CD14-positive monocyte (primary cell): ENCODE measurements at regions not wholly inside any gene's neighbourhood (a gene's known extent, or its start where the extent isn't known, plus 50 kb on each side); places are given as distances from the start of the nearest gene placed in this dataset.

ENCODE experiments used
- DNase-seq, 3 donors: peaks; one replicate each; pipeline ENCODE4 v3.0.0-alpha.2; 2011 to 2022
- H2AFZ ChIP-seq: 2 replicates; pipeline ENCODE4 v1.6.0; 2012; ENCODE audit warnings: mild to moderate bottlenecking, low read depth, low read length, inconsistent platforms; ENCODE audit not compliant: insufficient read depth, poor library complexity, severe bottlenecking
- H3K27ac ChIP-seq, 2 donors: 1 replicate in 1 of 2; 2 replicates in 1 of 2; pipeline ENCODE4 v1.5.1; 2012 to 2013; ENCODE audit warnings: low read length in 2 of 2, control low read depth in 1 of 2, inconsistent platforms in 1 of 2, low read depth in 1 of 2, mild to moderate bottlenecking in 1 of 2
- H3K27me3 ChIP-seq, 2 donors: one replicate each; pipeline versions ENCODE4 v1.6.0 to v1.6.1; 2011 to 2013; ENCODE audit warnings: low read length in 2 of 2; ENCODE audit not compliant: control insufficient read depth in 2 of 2, insufficient read depth in 2 of 2
- H3K36me3 ChIP-seq, 2 donors: replicated peaks in 1 of 2; 1 replicate in 1 of 2; 2 replicates in 1 of 2; pipeline versions ENCODE4 v1.5.1 to v1.6.1; 2012 to 2013; ENCODE audit warnings: low read length in 2 of 2, control low read depth in 1 of 2, inconsistent platforms in 1 of 2, mild to moderate bottlenecking in 1 of 2; ENCODE audit not compliant: insufficient read depth in 2 of 2, control insufficient read depth in 1 of 2
- H3K4me1 ChIP-seq, 2 donors: 1 replicate in 1 of 2; 2 replicates in 1 of 2; pipeline versions ENCODE4 v1.5.1 to v1.6.1; 2012 to 2013; ENCODE audit warnings: low read length in 2 of 2, control low read depth in 1 of 2, inconsistent platforms in 1 of 2, mild to moderate bottlenecking in 1 of 2, moderate library complexity in 1 of 2; ENCODE audit not compliant: insufficient read depth in 2 of 2, control insufficient read depth in 1 of 2
- H3K4me2 ChIP-seq: replicated peaks from 2 replicates; pipeline ENCODE3; 2012; ENCODE audit warnings: low read length, moderate library complexity, mild to moderate bottlenecking; ENCODE audit not compliant: poor library complexity, severe bottlenecking; ENCODE audit errors: extremely low read depth
- H3K4me3 ChIP-seq, 3 experiments: fragments of 200-600 bp in 1 of 3; sonication (generic) in 1 of 3; replicated peaks in 1 of 3; 1 replicate in 2 of 3; 2 replicates in 1 of 3; pipeline ENCODE4 v1.5.1; 2011 to 2013; ENCODE audit warnings: low read length in 3 of 3, mild to moderate bottlenecking in 3 of 3, control low read depth in 2 of 3, low read depth in 2 of 3, inconsistent platforms in 1 of 3, moderate library complexity in 1 of 3
- H3K79me2 ChIP-seq: 2 replicates; pipeline ENCODE4 v1.6.0; 2012; ENCODE audit warnings: mild to moderate bottlenecking, control low read depth, inconsistent platforms, low read length, moderate library complexity; ENCODE audit not compliant: insufficient read depth
- H3K9ac ChIP-seq: 2 replicates; pipeline ENCODE4 v1.6.0; 2017; ENCODE audit warnings: low read length, mild to moderate bottlenecking; ENCODE audit not compliant: insufficient read depth, poor library complexity, severe bottlenecking
- H3K9me3 ChIP-seq, 2 donors: replicated peaks in 1 of 2; 1 replicate in 1 of 2; 2 replicates in 1 of 2; pipeline versions ENCODE4 v1.5.1 to v1.6.1; 2012 to 2013; ENCODE audit warnings: low read length in 2 of 2, control low read depth in 1 of 2; ENCODE audit not compliant: control insufficient read depth in 1 of 2, insufficient read depth in 1 of 2
- H4K20me1 ChIP-seq: 2 replicates; pipeline ENCODE4 v1.6.0; 2012; ENCODE audit warnings: mild to moderate bottlenecking, low read length, control low read depth, moderate library complexity; ENCODE audit not compliant: insufficient read depth
- H3K27ac Mint-ChIP-seq, 7 donors: one replicate each; pipeline ENCODE4 v1.8.0; 2020; ENCODE audit warnings: mild to moderate bottlenecking in 7 of 7, mixed read lengths in 7 of 7, moderate library complexity in 6 of 7, inconsistent platforms in 2 of 7
- H3K27me3 Mint-ChIP-seq, 3 donors: one replicate each; pipeline ENCODE4 v1.8.0; 2021 to 2022; ENCODE audit warnings: low read depth in 3 of 3, mild to moderate bottlenecking in 3 of 3, mixed read lengths in 3 of 3, moderate library complexity in 3 of 3, inconsistent platforms in 1 of 3
- H3K36me3 Mint-ChIP-seq, 2 donors: one replicate each; pipeline ENCODE4 v1.8.0; 2020; ENCODE audit warnings: mixed read lengths in 2 of 2, inconsistent platforms in 1 of 2, mild to moderate bottlenecking in 1 of 2
- H3K4me1 Mint-ChIP-seq: one replicate; pipeline ENCODE4 v1.8.0; 2020; ENCODE audit warnings: mild to moderate bottlenecking, mixed read lengths
- H3K4me3 Mint-ChIP-seq, 2 donors: one replicate each; pipeline ENCODE4 v1.8.0; 2020; ENCODE audit warnings: mild to moderate bottlenecking in 2 of 2, mixed read lengths in 2 of 2, moderate library complexity in 1 of 2
- H3K9me3 Mint-ChIP-seq, 7 donors: one replicate each; pipeline ENCODE4 v1.8.0; 2020 to 2022; ENCODE audit warnings: mixed read lengths in 7 of 7, mild to moderate bottlenecking in 6 of 7, moderate library complexity in 6 of 7, inconsistent platforms in 2 of 7
- CTCF ChIP-seq: fragments of 200-600 bp; IDR thresholded peaks from one replicate; pipeline ENCODE4 v1.8.0; 2022; ENCODE audit warnings: antibody characterized with exemption, mild to moderate bottlenecking
- WGBS: methylation state at CpG from one replicate; pipeline ENCODE4 v1.1.5; 2013; ENCODE audit warnings: missing lambda C conversion rate; ENCODE audit not compliant: insufficient coverage; 5-methylcytosine and 5-hydroxymethylcytosine counted together
- intact Hi-C, 2 donors: fragments of 100-400 bp; cut with micrococcal nuclease; formaldehyde crosslinking; loops; one replicate each; pipeline versions ENCODE4 v1.15.0 to v1.15.1; 2023

- peaks cover 1 to 6% (median 2%) of the 10 kb centered on the region in 3 donors for H3K27me3 Mint-ChIP-seq
- Histone ChIP-seq H2AFZ (no peak overlapping the region), H3K79me2 (no peaks in the 10 kb centered on the region), H3K36me3 (no peaks in the 10 kb centered on the region), H3K9me3 (peaks cover 0 to 3% of the 10 kb centered on the region in 2 donors), H3K27me3 (no peaks in the 10 kb centered on the region), H3K9ac (no peak overlapping the region), H3K27ac (no peak overlapping the region), H3K4me3 (no peak overlapping the region), H3K4me2 (no peak overlapping the region), H4K20me1 (no peaks in the 10 kb centered on the region), H3K4me1 (no peaks in the 10 kb centered on the region)
- no peaks in the 10 kb centered on the region for H3K36me3 Mint-ChIP-seq
- TF ChIP-seq CTCF: no peak
- WGBS: 100% methylated on average over 4 of the region's 4 CpGs
- H3K4me3 Mint-ChIP-seq: no peak overlapping the region
- H3K27ac Mint-ChIP-seq: no peak overlapping the region
- no peak for DNase-seq
- intact Hi-C loops: no loop called here
- peaks cover 0 to 12% (median 3%) of the 10 kb centered on the region in 7 donors for H3K9me3 Mint-ChIP-seq
- peaks cover 5% of the 10 kb centered on the region for H3K4me1 Mint-ChIP-seq
Observed at GRCh38 chr5:74364507-74364906, 276.0 kb downstream of the ENC1 start.

- TF ChIP-seq CTCF: no peak
- no CpG with 5 or more reads among the region's 7 CpGs for WGBS
- H3K4me3 Mint-ChIP-seq: no peak overlapping the region
Observed at GRCh38 chr5:74363603-74364205, 276.8 kb downstream of the ENC1 start.

More at GRCh38 chr5:74363603-74364205, 276.8 kb downstream of the ENC1 start:
- peak overlapping the region in 1 of 7 donors; percentile 24 for H3K27ac Mint-ChIP-seq
- Histone ChIP-seq H3K27me3 (no peaks in the 10 kb centered on the region), H3K4me2 (no peak overlapping the region), H3K27ac (no peak overlapping the region), H2AFZ (no peak overlapping the region), H4K20me1 (no peaks in the 10 kb centered on the region), H3K36me3 (no peaks in the 10 kb centered on the region), H3K4me3 (no peak overlapping the region), H3K4me1 (no peaks in the 10 kb centered on the region), H3K9me3 (peaks cover 0 to 3% of the 10 kb centered on the region in 2 donors), H3K9ac (no peak overlapping the region), H3K79me2 (no peaks in the 10 kb centered on the region)
- intact Hi-C loops: no loop called here
- H3K9me3 Mint-ChIP-seq: peaks cover 0 to 12% (median 3%) of the 10 kb centered on the region in 7 donors
- peaks cover 5% of the 10 kb centered on the region for H3K4me1 Mint-ChIP-seq
- H3K36me3 Mint-ChIP-seq: no peaks in the 10 kb centered on the region
- H3K27me3 Mint-ChIP-seq: peaks cover 1 to 6% (median 2%) of the 10 kb centered on the region in 3 donors
- DNase-seq: no peak
